LNCaP clone FGC (cell line): ENCODE measurements at regions not wholly inside any gene's neighbourhood (a gene's known extent, or its start where the extent isn't known, plus 50 kb on each side); places are given as distances from the start of the nearest gene placed in this dataset.
"Not testable (repeated sequence)": the region's sequence is repeated elsewhere in the genome, so short reads cannot be mapped to it uniquely, and the experiment has no call there.

Source experiments
- DNase-seq: peaks from one replicate; pipeline ENCODE4 v3.0.0-alpha.2; 2011; ENCODE audit warnings: low read depth
- H3K4me3 ChIP-seq: 2 replicates; pipeline ENCODE4 v1.5.1; 2011; ENCODE audit warnings: mild to moderate bottlenecking, low read depth, low read length, control low read depth
- TF ChIP-seq, protein P1 (sequence below): IDR thresholded peaks from 2 replicates; pipeline ENCODE4 v1.5.1; 2012; ENCODE audit warnings: mild to moderate bottlenecking; ENCODE audit not compliant: control insufficient read depth, insufficient read depth; ENCODE audit errors: extremely low read depth

DNA sequence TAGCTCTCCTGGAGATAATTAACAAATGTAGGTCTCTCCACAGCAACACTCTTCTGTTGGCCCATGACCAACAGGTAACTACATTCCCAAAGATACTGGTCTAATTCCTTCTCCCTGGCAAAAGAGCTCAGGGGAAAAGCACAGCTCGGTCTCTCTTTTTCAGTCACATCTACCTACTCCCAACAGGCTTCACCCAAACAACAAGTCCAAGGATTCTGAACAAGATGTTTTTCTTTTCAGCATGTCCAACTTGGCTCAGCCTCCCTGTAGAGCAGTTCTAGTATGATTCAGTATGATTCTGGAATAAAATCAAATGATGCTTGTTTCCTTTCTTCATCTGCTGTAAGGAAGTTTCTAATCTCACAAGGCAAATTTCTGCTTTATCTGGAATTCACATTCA, 1704.8 kb upstream of the PIK3C3 start:
- TF ChIP-seq, protein P1, sequence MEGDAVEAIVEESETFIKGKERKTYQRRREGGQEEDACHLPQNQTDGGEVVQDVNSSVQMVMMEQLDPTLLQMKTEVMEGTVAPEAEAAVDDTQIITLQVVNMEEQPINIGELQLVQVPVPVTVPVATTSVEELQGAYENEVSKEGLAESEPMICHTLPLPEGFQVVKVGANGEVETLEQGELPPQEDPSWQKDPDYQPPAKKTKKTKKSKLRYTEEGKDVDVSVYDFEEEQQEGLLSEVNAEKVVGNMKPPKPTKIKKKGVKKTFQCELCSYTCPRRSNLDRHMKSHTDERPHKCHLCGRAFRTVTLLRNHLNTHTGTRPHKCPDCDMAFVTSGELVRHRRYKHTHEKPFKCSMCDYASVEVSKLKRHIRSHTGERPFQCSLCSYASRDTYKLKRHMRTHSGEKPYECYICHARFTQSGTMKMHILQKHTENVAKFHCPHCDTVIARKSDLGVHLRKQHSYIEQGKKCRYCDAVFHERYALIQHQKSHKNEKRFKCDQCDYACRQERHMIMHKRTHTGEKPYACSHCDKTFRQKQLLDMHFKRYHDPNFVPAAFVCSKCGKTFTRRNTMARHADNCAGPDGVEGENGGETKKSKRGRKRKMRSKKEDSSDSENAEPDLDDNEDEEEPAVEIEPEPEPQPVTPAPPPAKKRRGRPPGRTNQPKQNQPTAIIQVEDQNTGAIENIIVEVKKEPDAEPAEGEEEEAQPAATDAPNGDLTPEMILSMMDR = no peak
- DNase-seq = no peak
- H3K4me3 ChIP-seq = no peak overlapping the region

DNA sequence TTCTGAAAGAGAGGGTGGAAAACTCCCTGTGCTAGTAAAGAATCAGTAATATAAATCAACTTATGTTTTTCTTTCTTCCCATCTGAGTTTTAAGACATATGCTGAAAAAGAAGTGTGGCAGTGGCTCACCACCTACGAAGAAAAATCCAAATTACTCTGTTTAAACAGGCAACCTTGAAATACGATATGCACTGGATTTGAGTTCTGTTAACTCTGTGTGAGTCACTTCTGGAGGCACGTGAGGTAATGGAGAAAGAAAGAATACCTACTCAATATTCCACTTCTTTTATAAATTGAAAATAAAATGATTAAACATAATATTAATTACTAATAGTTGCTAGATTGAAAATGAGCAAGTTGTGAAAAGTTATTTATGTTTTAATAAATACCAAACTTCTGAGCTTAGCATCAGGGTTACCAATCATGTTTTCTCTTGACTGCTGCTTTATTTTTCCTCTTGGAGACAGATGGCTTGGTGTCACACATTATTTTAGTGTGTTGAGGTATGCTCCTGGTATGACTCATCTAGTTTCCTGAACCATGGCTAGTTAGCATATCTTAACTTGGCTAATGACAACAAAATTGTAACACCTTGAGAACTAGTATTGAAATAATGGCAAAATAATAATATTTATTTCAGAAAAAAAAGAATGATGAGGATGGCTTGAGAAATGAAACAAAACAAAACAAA, 1705.5 kb upstream of the PIK3C3 start:
- TF ChIP-seq, protein P1 = no peak
- H3K4me3 ChIP-seq = no peak overlapping the region
- no peak for DNase-seq

DNA sequence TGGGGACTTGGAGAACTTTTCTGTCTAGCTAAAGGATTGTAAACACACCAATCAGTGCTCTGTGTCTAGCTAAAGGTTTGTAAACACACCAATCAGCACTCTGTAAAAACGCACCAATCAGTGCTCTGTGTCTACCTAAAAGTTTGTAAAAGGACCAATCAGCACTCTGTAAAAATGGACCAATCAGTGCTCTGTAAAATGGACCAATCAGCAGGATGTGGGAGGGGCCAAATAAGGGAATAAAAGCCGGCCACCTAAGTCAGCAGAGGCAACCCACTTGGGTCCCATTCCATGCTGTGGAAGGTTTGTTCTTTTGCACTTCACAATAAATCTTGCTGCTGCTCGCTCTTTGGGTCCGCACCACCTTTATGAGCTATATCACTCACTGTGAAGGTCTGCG, 1709.4 kb upstream of the PIK3C3 start:
- not testable (repeated sequence) for DNase-seq, H3K4me3 ChIP-seq

DNA sequence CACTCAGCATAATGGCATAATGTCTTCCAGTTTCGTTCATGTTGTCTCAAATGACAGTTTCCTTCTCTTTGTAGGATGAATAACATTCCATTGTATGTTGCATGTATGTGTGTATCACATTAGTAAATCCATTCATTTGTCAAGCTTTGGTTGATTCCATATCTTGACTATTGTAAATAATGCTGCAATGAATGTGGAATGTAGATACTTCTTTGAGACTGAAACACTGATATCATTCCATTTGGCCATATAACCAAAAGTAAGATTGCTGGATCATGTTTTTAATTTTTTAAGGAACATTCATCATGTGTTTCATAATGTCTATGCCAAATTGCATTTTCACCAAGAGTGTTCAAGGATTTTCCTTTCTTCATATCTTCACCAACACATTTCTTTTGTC, 1711.4 kb upstream of the PIK3C3 start:
- TF ChIP-seq, protein P1 = no peak
- H3K4me3 ChIP-seq = no peak overlapping the region
- DNase-seq = no peak

DNA sequence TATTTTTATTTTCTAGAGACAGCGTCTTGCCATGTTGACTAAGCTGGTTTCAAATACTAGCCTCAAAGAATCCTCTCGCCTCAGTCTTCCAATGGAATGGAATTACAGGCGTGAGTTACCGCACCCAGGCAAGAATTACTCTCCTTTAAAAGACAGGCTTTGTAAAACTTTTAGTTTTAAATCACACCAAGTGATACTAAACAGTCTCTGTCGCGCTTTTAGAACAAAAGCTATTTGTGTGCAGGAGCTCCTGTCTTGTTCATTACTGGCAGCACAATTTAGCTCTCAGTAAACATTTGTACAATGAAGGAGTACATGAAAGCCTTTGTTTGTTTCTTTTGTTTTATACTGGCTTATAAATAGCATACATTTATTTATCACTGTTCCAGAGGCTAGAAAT, 1719.2 kb upstream of the PIK3C3 start:
- no peak overlapping the region for H3K4me3 ChIP-seq
- no peak for DNase-seq
- TF ChIP-seq, protein P1 = no peak

DNA sequence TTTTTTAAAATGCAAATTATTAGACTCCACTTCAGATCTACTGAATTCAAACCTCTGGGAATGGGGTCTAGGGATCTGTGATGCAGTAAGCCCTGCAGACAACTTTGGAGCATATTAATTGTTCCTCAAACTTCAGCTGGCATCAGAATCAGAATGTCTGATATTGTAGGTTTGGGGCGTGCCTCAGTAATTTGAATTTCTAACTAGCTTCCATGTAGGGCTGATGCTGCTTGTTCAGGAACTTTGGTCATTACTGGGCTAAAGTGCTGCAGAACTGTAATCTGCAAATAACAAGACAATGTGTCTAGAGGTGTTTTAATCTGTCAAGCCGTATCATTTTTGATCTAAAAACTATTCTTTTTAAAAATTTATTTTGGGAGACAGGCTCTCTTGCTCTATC, 1719.7 kb upstream of the PIK3C3 start:
- H3K4me3 ChIP-seq = no peak overlapping the region
- TF ChIP-seq, protein P1 = no peak
- DNase-seq = no peak

DNA sequence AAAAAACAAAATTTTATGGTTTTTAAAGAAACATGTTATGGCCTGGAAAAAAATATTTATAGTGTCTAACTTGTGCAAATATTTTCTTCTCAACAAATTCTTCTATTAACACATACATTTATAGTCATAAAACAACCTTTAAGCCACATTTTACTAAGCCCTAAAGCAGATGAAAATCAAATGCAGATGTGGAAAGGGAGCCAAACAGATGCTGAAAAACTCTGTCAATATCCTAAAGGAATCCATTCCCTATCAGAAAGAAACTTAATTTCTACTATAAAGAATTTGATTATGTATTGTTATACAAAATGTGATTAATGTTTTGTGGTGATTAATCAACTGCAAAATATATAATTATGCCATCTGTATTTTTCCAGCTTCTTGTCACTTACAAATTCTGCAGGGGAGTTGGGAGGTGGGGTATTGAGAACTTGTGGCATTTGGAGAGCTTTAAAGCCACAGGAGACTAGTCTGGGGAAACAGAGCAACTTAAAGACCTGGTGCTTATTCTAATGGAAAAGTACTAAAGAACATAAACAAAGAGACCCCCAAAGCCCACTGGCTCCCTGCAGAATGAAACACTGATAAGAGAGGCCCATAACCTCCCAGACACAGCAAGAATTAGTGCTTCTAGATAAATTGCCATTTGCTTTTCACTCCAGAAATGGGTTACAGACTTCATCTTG, 1721.0 kb upstream of the PIK3C3 start:
- DNase-seq = no peak
- TF ChIP-seq, protein P1 = no peak
- H3K4me3 ChIP-seq = no peak overlapping the region
